DMS 273 treated with DMSO at 0.1 percent for 48 hours (cell line): ENCODE measurements at regions not wholly inside any gene's neighbourhood (a gene's known extent, or its start where the extent isn't known, plus 50 kb on each side); places are given as distances from the start of the nearest gene placed in this dataset.

ENCODE experiments used
- DNase-seq: peaks from one replicate; lab custom pipeline; 2025; lab: John Stamatoyannopoulos, UW

DNA sequence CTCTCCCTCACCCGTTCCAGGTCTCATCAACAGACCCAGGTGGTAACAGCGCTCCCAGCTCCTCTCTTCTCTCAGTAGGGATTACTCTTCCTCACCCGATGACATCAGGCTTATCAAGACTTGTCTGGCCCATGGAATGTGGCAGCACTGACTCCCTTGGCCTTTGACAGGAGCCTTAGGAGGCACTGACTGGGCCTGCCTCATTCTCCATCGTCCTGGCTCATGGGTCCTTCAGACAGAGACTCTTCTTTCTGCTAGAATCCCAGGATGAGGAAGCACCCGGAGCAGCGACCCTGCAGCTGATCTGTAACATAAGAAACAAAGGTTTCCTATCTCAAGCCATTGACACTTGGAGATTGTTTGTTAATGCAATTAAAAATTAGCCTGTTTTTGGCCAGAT is 1063.6 kb downstream of the TBC1D22A start:
- no peak for DNase-seq

DNA sequence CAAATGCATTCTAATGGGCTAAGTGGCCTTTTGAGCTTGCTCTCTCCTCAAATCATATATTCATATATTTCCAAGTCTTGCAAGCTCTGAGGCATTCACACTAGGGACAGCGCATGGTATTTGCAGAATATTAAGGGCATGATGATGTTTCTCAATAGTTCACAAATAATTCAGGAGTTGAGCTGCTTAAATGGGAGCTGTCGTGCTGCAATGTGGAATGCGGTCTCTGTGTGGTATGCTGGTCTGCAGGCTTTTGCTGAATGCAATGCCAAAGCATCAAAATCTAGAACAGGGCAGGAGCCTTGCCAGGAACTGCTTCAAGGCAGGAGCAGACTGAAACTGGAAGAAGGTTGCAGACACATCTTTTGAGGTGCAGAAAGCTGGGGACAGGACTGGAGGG is 1060.0 kb downstream of the TBC1D22A start:
- no peak for DNase-seq

DNA sequence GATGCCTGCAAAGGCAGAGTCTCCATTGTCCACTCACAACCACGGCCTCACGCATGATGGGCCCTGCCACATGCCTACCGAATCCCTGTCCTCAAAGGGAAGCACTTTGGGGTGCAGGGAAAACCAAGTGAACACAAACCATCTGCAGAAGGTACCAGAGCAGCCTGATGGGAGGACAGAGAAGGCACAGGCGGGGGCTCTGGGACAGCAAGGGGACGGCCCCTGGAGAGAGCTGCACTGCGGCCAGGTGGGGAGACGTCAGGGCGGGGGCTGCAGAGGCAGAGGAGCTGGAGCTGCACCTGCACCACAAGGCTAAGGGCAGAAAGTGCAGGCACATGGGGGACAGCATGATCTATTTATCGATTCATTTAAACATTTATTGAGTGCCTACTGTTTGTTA is 1056.0 kb downstream of the TBC1D22A start:
- DNase-seq, result no peak

DNA sequence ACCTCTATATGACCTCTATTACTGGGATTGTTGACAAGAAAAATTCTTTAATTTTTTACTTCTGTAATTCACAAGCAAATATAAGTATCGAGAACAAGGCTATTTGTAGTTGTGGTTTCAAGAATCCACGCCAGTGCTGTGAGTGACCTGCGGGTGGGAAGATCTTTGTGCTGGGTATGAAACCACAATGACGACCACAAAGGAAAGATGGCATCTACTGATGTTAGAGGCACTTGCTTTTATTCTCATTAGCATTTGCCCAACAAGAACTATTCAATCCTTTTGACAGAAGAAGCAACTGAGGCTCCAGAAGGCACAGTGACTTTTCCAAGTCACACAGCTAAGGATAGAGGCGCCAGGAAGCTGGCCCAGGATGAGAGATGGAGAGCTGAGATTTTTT is 1054.9 kb downstream of the TBC1D22A start:
- DNase-seq, result no peak

DNA sequence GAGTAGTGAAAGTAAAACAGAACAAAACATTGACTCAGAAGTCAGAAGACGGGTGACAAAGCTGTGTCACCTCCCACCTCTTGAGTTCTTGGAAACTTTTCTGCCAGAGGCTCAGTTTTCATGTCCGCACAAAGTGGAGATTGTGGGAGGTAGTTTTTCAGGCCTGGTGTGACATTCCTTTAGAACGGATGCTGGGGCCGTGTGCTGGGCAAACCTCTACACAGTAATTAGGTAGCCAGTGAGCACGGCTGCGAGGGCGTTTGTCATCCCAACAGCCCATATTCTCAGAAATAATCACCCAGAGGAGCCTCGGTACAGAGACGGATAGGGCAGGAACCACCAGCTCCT is 1054.4 kb downstream of the TBC1D22A start:
- DNase-seq, result no peak

DNA sequence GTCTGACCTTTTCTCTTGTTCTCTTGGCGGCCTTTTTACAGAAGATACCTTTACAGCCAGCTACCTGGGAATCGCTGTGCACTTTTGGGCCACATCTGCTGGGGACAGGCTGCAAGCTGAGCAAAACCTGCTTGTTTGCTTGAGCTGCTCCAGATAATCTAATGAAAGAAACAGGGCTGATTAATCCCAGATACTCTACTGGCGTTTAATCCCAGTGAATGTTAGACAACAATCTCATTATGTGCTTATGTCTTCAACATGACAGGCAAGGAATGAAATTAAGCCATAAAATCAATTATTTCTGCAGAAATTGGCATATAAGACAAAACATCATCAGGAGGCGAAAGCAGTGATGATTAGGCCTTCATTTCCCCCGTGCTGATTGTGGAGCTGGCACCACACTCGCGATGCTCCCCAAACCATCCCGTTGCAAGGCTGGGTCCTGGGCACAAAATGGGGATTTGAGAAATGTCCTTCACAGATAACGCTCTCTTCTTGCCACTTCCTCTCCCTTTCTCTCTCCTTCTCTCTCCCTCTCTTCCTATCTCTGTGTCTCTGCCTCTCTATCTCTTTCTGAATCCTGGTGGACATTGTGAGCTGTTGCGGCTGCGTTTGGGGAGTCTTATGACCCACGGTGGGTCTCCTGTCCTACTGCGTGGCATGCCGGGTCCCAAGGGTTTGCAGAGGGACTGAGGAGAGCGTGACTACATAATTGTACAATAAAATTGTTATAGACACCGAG is 1053.8 kb downstream of the TBC1D22A start:
- no peak for DNase-seq

DNA sequence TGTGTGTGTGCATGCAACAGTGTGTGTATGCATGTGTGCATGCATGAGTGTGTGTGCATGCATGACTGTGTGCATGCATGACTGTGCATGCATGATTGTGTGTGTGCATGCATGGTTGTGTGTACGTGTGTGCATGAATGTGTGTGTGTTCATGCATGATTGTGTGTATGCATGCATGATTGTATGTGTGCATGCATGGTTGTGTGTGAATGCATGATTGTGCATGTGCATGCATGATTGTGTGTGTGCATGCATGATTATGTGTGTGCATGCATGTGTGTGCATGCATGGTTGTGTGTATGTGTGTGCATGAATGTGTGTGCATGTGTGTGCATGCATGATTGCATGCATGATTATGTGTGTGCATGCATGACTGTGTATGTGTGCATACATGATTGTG is 1052.0 kb downstream of the TBC1D22A start:
- DNase-seq, result no peak

DNA sequence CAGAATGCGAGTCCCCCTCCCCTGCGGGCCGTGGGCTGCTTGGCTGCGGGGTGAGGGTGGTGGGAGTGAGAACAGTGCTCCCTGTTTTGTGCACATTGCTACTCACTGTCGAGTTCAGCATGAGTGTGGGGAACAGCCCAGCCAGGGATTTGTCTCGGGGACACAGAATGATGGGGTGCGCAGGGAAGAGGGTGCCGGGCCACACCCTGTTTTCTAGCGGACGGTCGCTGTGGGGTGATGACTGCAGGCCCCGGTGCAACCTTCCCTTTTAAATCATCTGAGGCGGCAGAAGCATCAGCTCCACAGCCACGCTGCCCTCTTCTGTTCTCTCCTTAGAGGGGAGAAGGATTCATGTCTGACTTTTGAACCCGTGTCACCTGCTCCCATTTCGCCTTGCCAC is 1051.2 kb downstream of the TBC1D22A start:
- DNase-seq, result no peak

DNA sequence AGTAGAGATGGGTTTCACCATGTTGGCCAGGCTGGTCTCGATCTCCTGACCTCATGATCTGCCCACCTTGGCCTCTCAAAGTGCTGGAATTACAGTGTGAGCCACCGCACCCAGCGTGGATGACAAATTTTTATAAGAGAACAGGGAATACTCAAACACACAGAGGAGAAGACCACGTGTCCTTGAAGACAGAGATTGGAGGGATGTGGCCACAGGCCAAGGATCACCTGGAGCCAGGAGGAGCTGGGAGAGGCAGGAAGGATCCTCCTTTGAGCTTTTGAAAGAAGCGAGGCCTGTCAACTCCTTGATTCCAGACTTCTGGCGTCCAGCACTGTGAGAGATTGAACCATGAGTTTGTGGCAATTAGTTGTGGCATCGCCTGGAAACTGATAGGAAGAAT is 1049.5 kb downstream of the TBC1D22A start:
- DNase-seq, result no peak

DNA sequence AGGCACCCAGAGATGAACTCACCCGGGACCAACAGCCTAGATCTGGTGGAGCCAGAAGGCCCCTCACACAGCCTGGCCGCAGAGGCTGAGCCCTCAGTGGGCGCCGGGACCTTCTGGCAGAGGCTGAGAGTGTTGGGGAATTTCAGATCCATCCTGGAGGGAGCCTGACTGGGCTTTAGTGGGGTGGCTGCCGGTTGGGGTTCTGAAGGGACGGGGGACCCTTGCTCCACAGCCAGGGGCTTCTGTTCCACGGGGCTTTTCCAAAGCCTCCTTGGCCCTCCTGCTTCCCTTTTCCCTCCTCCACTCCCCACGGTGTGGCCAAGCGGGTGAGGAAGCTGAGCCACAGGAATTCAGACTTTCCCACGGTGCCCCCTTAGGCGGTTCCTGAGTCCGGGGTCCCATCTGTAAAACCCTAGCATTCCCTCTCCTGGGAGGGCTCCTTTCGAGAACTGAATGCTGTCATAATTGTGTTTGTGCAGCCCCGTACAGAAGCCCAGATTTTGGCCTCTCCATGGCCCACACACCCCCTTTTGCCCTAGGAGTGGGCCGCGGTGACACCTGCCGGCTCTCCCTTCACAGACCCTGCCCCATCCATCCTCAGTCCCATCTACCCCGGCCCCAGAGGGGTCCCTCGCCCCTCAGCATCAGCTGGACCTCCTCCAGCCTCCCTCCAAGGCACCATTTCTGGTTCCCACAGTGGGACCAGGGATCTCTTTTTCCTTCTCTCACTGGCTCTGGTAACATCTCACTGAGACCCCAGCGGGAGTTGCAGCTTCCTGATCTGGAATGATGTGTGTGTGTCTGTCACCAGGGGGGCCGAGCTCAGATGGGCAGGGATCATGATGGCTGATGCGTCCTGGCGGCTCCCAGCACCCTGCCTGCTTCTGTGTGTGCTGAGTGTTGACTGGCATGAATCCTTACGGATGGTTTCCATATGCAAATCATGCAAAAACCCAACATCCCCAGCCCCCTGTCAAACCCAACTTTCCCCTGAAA is 1048.4 kb downstream of the TBC1D22A start:
- DNase-seq, result no peak

DNA sequence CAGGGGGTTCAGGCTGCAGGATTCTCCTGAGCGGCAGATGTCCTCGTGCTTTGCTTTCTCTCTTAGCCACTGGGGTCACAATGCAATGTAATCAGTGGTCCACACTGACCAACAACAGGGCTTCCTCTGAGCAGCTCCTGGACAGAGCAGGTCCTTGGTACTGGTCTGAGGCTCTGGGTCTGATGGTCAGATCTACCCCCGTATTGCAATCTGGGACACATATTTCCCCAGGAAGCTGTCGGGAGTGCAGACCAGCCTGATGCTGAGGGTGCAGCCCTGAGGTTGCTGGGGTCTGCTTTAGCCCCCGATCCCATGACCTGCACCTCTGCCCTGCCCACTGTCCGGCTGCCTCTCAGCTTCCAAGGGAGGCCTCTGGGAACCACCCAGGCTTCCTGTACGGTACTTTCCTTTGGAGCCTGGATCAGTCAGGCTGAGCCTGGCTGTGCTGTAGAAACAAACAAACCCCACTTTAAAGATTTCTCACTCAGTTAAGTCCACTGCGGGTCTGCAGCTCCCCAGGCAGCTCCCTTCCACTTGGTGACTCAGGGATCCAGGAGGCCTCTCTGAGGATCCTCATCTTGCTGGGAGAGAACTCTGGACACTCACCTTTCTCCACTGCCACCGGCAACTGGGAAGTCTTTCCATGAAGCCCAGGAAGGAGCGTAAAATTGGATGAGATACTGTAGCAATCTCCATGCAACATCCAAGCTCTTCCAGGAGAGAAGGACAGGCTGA is 1046.6 kb downstream of the TBC1D22A start:
- DNase-seq, result no peak

DNA sequence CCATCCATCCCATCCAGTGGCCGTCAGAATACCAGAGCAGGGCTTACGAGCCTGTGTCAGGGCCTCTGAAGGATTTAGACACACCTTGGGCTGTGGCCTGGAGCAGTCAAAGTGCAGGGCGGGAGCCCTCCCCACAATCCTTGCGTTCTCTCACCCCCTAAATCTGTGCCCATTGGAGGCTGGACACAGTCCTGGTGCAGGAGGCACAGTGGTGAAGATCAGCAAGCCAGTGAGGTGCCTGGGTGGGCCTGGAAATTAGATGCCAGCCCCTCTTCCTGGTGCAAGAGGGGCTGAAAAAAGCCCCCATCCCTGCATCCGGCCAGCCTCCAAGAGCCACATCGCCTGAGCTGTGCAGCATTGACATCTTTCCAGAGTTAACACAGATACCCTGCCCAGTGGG is 1045.8 kb downstream of the TBC1D22A start:
- DNase-seq, result no peak

DNA sequence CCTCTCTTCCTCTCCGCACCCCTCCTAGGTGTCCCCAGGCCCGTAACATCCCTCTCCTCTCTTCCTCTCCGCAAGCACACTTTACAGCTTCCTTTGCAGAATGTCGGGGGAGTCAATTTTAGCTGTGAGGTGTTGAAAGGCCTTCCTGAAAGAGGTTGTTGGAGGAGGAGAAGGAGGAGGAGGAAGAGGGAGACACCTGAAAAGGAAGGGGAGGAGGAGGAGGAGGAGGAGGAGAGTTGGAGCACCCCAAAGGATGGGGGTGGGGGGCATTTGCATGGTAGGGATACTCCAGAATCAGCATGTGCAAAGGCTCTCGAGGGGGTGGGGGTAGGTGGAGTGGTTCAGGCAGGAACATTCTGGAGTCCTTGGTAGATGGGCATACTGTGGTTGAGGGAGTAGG is 1045.1 kb downstream of the TBC1D22A start:
- DNase-seq, result no peak

DNA sequence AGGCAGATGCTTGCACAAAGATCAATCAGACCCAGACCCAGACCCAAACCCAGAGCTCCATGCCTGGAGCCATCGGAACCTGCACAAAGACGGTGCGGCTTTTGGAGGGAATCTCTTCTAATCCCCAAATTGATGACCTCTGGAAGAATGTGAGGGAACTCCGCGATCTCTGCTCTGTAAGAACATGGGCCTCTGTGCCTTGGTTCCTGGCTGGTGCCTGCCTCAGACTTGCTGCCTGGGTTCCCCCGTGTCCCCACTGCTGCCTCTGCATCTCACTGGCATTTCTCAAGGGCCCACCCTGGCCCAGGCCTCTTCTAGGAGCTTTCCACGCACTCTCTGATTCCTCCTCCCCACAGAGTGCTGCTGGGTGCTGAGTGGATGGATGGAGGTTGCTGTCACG is 1044.4 kb downstream of the TBC1D22A start:
- DNase-seq, result no peak

DNA sequence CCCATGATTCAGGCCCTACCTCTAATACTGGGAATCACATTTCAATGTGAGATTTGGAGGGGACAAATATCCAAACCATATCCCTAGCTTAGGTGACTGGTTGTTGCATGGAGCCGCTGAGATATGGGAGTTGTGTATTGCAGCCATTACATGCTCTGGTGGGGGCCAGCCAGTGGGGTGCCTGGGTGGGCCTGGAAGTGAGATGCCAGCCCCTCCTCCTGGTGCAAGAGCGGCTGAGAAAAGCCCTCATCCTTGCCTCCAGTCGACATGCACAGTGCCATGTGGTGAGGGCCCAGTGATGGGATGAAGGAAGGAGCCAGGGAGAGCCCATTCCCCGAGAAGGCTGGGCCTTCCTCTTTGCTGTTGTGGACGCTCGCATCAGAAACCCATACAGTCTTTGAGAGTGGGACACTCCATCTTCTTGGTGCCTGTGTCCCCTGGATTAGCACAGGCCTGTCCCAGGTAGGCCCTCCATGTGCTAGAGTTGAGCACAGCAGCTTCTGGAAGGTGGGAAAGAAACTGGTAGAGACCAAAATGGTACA is 1043.0 kb downstream of the TBC1D22A start:
- DNase-seq, result no peak

DNA sequence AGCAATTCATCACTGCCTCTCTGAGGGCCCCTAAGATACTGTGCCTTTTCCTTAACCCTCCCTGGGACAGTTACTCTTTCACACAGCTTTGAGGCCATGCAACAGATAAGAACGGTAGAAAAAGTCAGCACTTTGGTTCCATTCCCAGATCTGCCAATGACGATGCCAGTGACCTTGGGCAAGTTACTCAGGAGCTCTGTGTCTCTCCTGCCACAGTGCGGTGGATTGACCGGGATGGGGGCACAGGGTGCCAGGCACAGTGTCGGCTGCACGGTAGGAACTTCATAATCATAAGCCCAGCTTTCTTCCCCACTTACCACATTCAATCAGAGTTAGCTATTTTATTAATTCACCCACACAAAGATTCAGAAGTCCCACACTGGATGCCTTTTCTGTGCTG is 1041.8 kb downstream of the TBC1D22A start:
- DNase-seq, result no peak

DNA sequence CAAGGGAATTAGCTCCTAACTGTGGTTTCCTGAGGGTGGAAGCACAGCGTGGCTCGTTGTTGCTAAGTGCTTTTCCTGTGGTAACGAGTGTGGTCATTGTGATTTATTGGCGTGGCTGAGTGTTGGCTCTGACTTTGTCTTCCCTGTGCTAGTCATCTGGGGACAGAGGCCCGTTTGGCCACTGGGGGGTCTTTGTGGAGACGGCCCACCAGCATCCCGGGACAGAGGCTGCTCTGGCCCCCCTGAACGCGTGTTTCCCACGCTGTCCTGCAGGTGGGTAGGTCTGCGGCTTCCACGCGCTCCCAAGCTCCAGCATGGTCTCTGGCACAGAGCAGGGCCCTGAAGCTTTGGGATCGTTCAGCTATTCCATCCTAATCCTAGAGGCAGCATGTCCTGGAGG is 1040.0 kb downstream of the TBC1D22A start:
- no peak for DNase-seq

DNA sequence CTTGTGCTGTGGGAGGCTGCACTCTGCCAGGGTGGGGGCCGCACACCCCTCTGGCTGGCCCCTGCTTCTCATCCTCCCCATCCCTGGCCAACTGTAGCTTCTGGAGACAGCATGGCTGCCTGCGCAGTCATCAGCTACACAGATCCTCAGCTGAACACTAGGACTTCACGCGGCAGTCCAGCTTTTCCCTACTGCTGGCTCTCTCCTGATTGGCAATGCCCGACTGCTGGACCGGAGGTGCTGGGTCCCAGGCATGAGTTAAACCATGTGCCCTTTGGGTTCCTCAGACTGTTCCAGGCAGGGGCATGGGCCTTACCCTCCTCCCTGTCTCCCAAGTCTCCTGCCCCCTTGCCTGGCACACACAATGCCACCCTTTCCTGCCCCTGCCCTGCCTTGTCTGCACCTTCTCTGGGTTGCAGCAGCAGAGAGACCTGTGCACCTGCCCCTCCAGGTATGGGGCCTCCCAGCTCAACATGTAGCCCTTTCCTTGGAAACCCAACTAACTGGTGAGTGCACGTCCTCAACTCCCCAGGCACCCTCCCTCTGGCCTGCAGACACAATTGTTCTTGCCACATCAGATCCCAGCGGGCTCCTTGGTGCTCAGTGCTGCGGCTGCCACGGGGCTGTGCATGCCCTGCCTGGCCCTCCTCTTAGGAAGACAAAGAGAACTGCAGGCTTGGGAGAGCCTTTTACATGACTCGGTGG is 1039.2 kb downstream of the TBC1D22A start:
- DNase-seq, result no peak

DNA sequence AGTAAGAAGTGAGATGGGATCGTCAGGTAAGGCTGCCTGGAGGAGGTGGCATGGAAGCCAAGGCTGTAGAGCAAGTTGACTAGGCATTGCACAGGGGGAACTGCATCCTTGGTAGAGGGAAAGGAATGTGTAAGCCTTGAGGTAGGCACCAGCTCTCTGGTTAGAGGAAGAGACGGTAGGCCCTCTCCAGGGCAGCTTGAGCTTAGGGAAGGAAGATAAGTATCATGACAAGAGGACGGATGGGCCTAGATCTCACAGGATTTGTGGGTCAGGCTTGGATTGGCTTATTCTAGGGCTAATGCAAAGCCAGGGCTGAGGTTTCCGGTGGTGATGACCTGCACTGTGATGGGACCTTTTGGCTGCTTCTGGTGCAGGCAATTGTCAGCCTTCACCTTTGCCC is 1035.8 kb downstream of the TBC1D22A start:
- DNase-seq, result no peak

DNA sequence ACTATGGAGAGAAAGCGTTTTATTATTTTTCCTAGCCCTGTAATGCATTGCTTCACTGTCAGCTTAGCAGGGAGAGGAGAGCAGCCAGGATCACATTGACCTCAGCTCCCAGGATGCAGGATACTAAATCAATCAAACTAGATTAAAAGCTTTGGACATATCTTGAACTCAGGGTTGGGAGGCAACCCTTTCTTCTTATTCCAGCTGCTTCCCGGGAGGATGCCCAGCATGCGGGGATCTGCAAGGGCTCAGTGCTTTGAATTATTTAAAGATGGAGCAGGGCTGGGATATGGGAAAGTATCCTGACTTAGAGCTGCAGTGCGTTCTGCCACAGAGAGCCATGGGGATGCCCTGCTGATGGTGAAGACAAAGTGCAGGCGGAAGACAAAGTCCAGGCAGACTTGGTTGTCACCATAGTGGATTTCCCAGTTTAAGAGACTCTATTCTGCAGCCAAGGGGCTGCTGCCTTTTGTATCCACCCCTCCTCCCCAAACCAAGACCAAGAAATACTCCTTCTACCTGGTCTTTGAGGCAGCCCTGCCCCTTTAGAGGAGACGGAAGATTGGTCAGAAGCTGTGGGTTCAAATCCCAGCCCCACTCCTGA is 1035.0 kb downstream of the TBC1D22A start:
- DNase-seq, result no peak
